Stimulated activated CD4-positive, alpha-beta T cell treated with anti-CD3 and anti-CD28 coated beads, TNF-alpha, amount 100 ng/mL, for 48 hours (primary cell): ENCODE measurements at regions not wholly inside any gene's neighbourhood (a gene's known extent, or its start where the extent isn't known, plus 50 kb on each side); places are given as distances from the start of the nearest gene placed in this dataset.

ENCODE experiments used
- DNase-seq, 3 donors: peaks; one replicate each; pipeline ENCODE4 v3.0.0-alpha.2; 2020; ENCODE audit warnings: low read depth in 3 of 3

- no peak for DNase-seq
Observed at GRCh38 chr3:102181175-102181920, 253.5 kb upstream of the ZPLD1 start.

DNA sequence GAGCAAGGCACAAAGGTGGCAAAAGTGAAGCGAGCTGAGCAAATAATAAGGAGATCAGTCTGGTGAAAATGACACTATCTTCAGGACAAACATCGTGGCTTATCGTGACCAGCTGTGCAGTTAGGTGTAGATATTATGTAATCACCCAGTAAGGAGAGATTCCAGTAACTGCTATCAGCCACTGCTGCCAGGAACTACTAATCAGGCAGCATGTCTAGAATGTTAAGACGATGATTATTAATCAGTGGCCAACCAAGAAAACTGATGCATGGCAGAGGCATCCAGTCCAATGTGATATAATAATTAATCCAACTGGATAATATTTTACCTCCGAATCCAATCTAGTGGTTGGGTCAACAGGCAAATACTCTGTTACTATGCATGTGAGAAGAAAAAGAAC, 252.7 kb upstream of the ZPLD1 start:
- no peak for DNase-seq

- no peak for DNase-seq
Observed at GRCh38 chr3:102183186-102183585, 251.6 kb upstream of the ZPLD1 start.

DNA sequence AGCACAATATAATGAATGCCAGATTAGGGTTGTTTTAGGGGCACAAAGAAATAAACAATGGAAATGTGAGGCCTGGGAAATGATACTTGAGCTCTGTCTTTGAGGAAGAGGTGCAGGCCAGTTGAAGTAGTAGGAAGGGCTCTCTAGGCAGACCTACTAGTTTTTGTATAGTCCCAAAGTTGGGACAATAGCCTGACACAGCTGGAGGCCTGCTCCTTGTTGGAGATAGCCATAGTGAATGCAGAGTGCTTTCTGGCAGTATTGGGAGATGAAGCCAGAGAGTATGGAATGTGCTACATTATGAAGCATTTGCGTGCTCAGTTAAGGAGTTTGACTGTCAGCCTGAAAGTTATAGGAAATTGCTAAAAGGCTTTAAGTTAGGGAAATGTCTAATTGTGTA, 251.2 kb upstream of the ZPLD1 start:
- DNase-seq = no peak

DNA sequence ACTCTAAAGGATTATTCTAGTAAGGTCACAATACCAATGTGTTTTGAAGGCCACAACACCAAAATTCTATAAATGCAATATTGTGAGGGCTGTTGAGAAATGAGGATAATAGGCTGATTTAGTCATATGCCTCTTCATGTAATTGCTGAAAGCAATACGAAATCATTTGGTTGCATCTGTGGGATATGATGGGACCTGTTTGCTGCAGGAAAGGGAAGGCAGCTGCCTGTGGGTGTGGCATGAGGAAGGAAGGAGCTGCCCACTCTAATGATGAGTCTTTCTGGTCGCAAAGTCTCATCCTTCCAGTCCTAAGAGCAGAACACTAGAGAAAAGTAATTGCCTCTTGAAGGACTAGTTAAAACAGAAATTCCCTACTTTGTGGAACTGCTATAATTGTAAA, 245.3 kb upstream of the ZPLD1 start:
- DNase-seq = no peak

DNA sequence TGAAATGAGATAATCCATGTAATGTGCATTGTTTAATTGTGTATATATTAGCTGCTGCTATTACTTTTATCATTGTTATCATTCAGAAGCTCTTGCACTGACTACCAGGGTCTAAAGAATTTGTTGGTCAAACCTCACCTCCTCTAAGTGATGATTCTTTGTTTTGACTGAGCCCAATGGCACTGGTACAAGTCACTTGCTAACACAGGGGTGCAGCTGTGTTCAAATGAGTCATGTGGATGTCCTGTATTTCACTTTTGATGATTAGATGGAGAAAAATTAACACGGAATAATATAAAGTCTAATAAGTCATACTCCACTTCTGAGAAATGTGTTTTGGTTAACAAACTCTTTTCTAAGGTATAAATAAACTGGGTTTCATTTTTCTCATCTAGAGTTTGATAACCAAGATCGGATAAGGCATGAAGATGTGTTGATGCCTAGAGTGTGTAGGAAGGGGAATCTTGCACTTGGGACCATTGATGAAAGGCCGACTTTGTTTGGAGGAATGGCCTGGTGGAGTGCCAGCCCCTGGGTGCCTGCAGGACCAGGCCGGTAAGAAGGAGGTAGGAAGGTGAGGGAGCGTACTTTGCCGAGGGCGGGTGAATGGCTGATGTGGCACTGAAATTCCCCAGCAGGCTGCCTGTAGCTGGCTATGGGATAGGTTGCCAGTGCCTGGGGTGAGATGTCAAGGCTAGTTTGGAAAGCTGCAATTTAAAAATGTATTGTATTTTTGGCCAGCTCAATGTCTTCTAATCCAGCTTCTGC, 244.7 kb upstream of the ZPLD1 start:
- no peak for DNase-seq

GRCh38 chr3:102192575-102192974, 242.2 kb upstream of the ZPLD1 start:
- no peak for DNase-seq

DNA sequence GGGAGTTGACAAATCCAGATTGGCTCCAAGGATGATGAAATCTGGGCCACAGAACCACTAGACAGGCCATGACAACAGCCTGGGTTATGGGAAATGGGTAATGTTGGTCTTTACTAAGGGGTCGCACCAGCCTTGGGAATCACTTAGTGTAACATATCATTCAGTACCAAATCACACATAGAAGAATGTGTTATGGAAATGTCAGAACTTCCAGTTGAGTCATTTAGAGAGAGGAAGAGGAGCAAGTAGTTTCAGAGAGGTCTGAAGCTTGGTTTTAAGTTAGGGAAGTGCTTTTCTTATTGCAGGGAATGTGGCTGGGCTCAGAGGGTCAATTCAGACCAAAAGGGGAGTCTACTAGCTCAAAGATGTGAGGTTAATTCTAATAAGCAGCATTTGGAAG, 241.6 kb upstream of the ZPLD1 start:
- DNase-seq = no peak

DNA sequence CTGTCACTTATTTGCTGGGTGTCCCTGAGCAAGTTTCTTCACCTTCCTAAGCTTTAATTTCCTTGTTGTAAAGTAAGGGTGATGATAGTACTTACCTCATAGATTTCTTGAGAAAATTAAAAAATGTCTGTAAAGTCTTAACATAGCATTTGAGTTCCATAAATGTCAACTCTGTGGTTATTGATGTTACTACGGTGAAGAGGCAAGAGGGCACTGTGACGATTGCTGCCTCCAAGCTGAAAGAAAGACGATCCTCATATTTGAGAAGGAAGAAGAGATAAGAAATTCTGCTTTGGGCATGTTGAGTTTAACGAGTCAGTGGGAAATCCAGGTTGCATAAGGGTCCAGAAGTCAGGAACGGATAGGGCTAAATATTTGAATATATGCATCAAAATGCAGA, 240.8 kb upstream of the ZPLD1 start:
- DNase-seq = no peak

DNA sequence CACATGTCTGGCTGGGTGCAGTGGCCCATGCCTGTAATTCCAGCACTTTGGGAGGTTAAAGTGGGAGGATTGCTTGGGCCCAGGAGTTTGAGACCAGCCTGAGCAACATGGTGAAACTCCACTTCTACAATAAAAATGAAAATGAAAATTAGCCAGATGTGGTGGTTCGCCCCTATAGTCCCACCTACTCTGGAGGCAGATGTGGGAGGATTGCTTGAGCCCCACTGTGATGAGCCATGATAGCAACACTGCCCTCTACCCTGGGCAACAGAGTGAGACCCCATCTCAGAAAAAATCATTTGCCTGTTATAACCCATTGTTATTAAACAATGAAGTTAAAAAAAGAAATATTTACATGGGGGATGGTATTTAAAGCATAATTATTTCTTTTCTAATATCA, 240.1 kb upstream of the ZPLD1 start:
- no peak for DNase-seq

GRCh38 chr3:102195198-102195948, 239.4 kb upstream of the ZPLD1 start:
- DNase-seq = no peak

- DNase-seq = no peak
Observed at GRCh38 chr3:102200126-102200525, 234.7 kb upstream of the ZPLD1 start.

DNA sequence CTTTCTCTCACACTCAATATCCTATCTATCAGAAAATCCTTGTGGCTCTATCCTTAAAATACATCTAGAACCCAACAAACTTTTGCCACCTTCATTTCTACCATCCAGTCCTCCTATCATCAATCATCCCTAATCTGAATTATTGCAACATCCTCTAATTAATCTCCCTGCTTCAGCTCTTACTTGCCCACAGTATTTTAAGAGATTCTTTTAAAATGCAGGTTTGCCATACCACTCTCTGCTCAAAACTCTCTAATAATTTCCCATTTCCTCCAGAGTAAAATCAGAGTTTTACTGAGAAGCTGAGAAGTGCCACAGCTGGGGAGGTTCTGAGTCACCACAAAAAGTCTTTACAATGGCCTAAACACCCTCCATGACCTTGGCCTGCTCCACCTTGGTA, 234.3 kb upstream of the ZPLD1 start:
- DNase-seq = no peak

DNA sequence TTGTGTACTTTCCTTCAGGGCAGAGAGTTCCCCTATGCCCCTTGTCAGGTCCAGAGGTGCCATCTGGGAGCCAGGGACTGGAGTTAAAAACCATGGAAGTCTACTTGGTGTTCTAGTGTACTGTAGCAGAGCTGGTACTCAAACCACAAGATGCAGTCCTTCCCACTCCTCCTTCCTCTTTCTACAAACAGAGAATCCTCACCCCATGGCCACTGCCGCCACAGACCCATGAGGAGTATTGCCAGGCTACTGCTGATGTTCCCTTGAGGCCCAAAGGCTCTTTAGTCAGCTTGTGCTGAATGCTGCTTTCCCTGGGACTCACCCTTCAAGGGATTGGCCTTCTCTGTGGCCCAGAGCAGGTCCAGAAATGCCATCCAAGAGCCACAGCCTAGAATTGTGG, 229.2 kb upstream of the ZPLD1 start:
- DNase-seq = no peak

DNA sequence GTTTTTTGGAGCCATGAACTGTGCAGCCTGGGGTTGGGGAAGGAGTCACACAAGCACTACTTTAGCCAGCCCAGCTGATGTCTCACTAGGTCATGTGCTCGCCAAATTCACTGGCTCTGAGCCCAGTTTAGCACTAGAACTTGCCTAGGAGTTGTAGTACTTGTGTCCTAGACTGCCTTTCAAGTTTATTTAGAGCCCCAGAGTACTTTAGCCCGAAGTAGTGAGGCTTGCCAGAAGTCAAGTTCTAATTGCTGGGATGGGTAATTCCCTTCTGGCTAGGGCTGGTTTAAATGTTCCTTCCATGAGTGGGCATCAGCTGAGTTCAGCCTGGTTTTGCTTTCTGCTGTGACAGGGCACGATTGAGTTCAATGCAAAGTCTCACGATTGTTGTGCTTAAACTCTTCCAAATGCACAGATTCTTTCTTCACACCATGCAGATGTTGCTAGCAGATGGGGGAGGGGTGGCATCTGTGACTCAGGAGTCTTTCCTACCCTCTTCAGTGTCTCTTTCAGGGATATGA, 228.2 kb upstream of the ZPLD1 start:
- DNase-seq = no peak

GRCh38 chr3:102207151-102207571, 227.7 kb upstream of the ZPLD1 start:
- no peak for DNase-seq

DNA sequence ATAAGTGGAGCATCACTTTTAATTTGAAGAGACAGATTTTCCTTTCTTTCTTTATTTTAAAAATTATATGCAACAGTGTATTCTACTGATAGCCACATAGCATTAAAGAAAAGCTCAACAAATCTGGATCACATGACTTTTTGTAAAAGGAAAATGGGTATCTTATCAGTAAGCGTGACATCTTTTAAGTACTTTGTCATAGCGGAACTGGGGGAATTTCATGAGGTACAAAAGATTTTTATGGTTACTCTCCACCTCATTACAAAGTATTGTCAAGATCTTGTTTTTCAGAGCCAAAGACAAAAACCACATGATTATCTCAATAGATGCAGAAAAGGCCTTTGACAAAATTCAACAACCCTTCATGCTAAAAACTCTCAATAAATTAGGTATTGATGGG, 219.6 kb upstream of the ZPLD1 start:
- DNase-seq = no peak

- DNase-seq = no peak
Observed at GRCh38 chr3:102223132-102223531, 211.7 kb upstream of the ZPLD1 start.

DNA sequence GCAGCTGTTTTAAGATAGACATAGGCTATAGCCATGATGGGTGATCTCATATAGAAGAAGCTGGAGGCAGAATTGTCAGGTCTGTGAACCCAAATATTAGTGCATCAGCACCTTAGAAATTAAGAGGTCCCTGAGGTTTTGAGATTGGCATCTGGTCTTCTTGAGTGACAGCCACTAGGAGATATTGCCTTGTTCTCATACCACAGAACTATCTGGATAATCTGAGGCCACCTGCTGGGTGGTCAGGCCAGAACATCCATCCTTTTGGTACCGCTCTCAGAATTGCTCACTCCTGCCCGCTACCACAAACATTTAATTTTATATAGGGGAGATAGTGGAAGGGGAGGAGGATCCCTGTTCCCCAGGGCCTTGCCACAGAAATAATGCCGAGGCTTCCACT, 210.6 kb upstream of the ZPLD1 start:
- DNase-seq = no peak

DNA sequence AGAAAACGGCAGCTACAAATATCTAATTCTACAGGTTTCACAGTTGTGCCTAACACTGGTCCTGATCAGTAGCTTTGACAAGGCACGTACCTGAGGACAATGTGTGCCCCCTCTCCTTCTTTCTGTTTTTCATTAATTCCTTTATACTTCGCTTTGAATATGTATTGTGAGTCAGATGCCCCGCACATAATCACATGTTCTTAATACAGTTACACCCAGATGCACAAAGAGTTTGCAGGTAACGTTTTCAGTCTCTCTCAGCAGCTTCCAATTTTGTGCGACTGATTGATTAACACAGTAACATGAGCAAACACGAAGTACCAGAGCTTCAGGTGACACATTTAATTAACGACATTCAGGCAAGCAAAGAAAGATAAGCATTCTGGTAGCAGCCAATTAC, 209.8 kb upstream of the ZPLD1 start:
- no peak for DNase-seq

- no peak for DNase-seq
Observed at GRCh38 chr3:102225407-102226132, 209.2 kb upstream of the ZPLD1 start.

GRCh38 chr3:102226463-102226862, 208.4 kb upstream of the ZPLD1 start:
- no peak for DNase-seq
